GM12878 (cell line): ENCODE measurements at regions not wholly inside any gene's neighbourhood (a gene's known extent, or its start where the extent isn't known, plus 50 kb on each side); places are given as distances from the start of the nearest gene placed in this dataset.
A peak's percentile ranks its signal among the peaks of the same experiment; 100 is the strongest.

Source experiments
- BCL3 ChIP-seq: IDR thresholded peaks from 2 replicates; pipeline ENCODE4 v1.6.1; 2011; ENCODE audit warnings: borderline replicate concordance, low read depth, mild to moderate bottlenecking, moderate library complexity, low read length; ENCODE audit not compliant: insufficient read depth, poor library complexity, severe bottlenecking
- CHD2 ChIP-seq: IDR thresholded peaks from 2 replicates; pipeline ENCODE4 v1.6.1; 2011; ENCODE audit warnings: low read depth, low read length, improper control_type of control experiment, borderline replicate concordance
- CREM ChIP-seq: IDR thresholded peaks from 2 replicates; pipeline ENCODE4 v1.6.1; 2014; ENCODE audit warnings: antibody characterized with exemption, low read depth
- CUX1 ChIP-seq: IDR thresholded peaks from 2 replicates; pipeline ENCODE4 v1.6.1; 2012; ENCODE audit warnings: improper control_type of control experiment, low read depth, low read length; ENCODE audit not compliant: insufficient replicate concordance
- E2F8 ChIP-seq: fragments of 450-650 bp; IDR thresholded peaks from 2 replicates; pipeline ENCODE4 v1.6.1; 2018; ENCODE audit warnings: mild to moderate bottlenecking, low read depth, moderate library complexity; ENCODE audit not compliant: partially characterized antibody
- EED ChIP-seq: sonication (generic); IDR thresholded peaks from 2 replicates; pipeline ENCODE4 v1.6.1; 2016; ENCODE audit warnings: antibody characterized with exemption, low read depth
- EP300 ChIP-seq, 2 experiments: fragments of 150-350 bp in 1 of 2; IDR thresholded peaks; 2 replicates each; pipeline ENCODE4 v1.6.1; 2011 to 2012; ENCODE audit warnings: low read depth in 2 of 2, low read length in 2 of 2, borderline replicate concordance in 1 of 2, improper control_type of control experiment in 1 of 2, inconsistent platforms in 1 of 2; ENCODE audit not compliant: control insufficient read depth in 1 of 2
- EZH2 ChIP-seq: IDR thresholded peaks from 2 replicates; pipeline ENCODE4 v1.6.1; 2012; ENCODE audit warnings: low read depth, mild to moderate bottlenecking, control low read depth, inconsistent platforms, low read length, borderline replicate concordance; ENCODE audit not compliant: control insufficient read depth
- HDAC6 ChIP-seq: fragments of 200-600 bp; sonication (generic); IDR thresholded peaks from one replicate; pipeline ENCODE4 v1.8.0; 2017; ENCODE audit warnings: antibody characterized with exemption; ENCODE audit not compliant: unreplicated experiment
- IKZF2 ChIP-seq, 2 experiments: fragments of 450-650 bp; IDR thresholded peaks; 2 replicates each; pipeline ENCODE4 v1.6.1; 2017; ENCODE audit warnings: mild to moderate bottlenecking in 2 of 2, moderate library complexity in 2 of 2
- JUNB ChIP-seq: IDR thresholded peaks from 2 replicates; pipeline ENCODE4 v1.6.1; 2016; ENCODE audit warnings: antibody characterized with exemption, mild to moderate bottlenecking
- KDM1A ChIP-seq: fragments of 200-600 bp; sonication (generic); IDR thresholded peaks from 2 replicates; pipeline ENCODE4 v1.6.1; 2016; ENCODE audit warnings: borderline replicate concordance
- LARP7 ChIP-seq: fragments of 450-650 bp; IDR thresholded peaks from 2 replicates; pipeline ENCODE4 v1.6.1; 2017; ENCODE audit warnings: mild to moderate bottlenecking
- MEF2B ChIP-seq: fragments of 450-650 bp; IDR thresholded peaks from 2 replicates; pipeline ENCODE4 v1.6.1; 2018; ENCODE audit warnings: mild to moderate bottlenecking, moderate library complexity; ENCODE audit not compliant: partially characterized antibody, poor library complexity, severe bottlenecking
- MTA2 ChIP-seq: fragments of 450-650 bp; IDR thresholded peaks from 2 replicates; pipeline ENCODE4 v1.6.1; 2016; ENCODE audit warnings: low read depth, mild to moderate bottlenecking, moderate library complexity
- NFIC ChIP-seq: IDR thresholded peaks from 2 replicates; pipeline ENCODE4 v1.6.1; 2012; ENCODE audit warnings: low read depth, mild to moderate bottlenecking, inconsistent platforms, low read length, moderate library complexity
- NFYB ChIP-seq: IDR thresholded peaks from 2 replicates; pipeline ENCODE4 v1.6.1; 2011; ENCODE audit warnings: low read depth, mild to moderate bottlenecking, low read length, improper control_type of control experiment, moderate library complexity; ENCODE audit not compliant: insufficient read depth
- NR2C2 ChIP-seq: IDR thresholded peaks from 2 replicates; pipeline ENCODE4 v1.6.1; 2011; ENCODE audit warnings: borderline replicate concordance, low read depth; ENCODE audit not compliant: control insufficient read depth, insufficient read length
- POU2F2 ChIP-seq: IDR thresholded peaks from 3 replicates; pipeline ENCODE4 v1.6.1; 2011; ENCODE audit warnings: low read depth, mild to moderate bottlenecking, low read length, borderline replicate concordance
- SP1 ChIP-seq: IDR thresholded peaks from one replicate; pipeline ENCODE4 v1.6.1; 2011; ENCODE audit warnings: low read depth, low read length
- SREBF1 ChIP-seq: IDR thresholded peaks from 2 replicates; pipeline ENCODE4 v1.6.1; 2012; ENCODE audit warnings: mild to moderate bottlenecking, low read length
- ZNF207 ChIP-seq: fragments of 450-650 bp; IDR thresholded peaks from 2 replicates; pipeline ENCODE4 v1.6.1; 2014; ENCODE audit warnings: antibody characterized with exemption, mild to moderate bottlenecking, borderline replicate concordance
- ZNF622 ChIP-seq: fragments of 450-650 bp; IDR thresholded peaks from 2 replicates; pipeline ENCODE4 v1.6.1; 2017; ENCODE audit warnings: mild to moderate bottlenecking, inconsistent platforms

GRCh38 chr7:136030867-136031318 is 53.7 kb upstream of the MTPN start (continued):
- peak in 1 of 2 experiments; percentile 63; a peak in 1 of 4 replicates for TF ChIP-seq EP300 (IDR thresholded peaks at IDR 0.05; ENCODE audit: borderline replicate concordance in 1 of 2, control insufficient read depth in 1 of 2, low read depth in 2 of 2, low read length in 2 of 2)
- peak; percentile 17 for TF ChIP-seq MEF2B
- peak; percentile 69 for TF ChIP-seq MTA2
- TF ChIP-seq SREBF1: no peak
- TF ChIP-seq CREM: peak; percentile 66; the same call in 1 of the 2 replicates
- peak; percentile 92; the same call in 1 of the 2 replicates for TF ChIP-seq NFIC
- TF ChIP-seq CUX1: no peak
- no peak for TF ChIP-seq HDAC6
- no peak for TF ChIP-seq NFYB
- TF ChIP-seq NR2C2: no peak
- no peak for TF ChIP-seq LARP7
- TF ChIP-seq EZH2: no peak
- TF ChIP-seq JUNB: peak; percentile 96
- TF ChIP-seq ZNF622: no peak
- TF ChIP-seq KDM1A: no peak
- no peak for TF ChIP-seq BCL3
- TF ChIP-seq E2F8: no peak
- no peak for TF ChIP-seq POU2F2
- no peak for TF ChIP-seq ZNF207
- TF ChIP-seq SP1: no peak
- TF ChIP-seq EED: peak; percentile 58; the same call in 1 of the 2 replicates
- peak; percentile 63 to 82 for TF ChIP-seq IKZF2 (IDR thresholded peaks at IDR 0.05)
- TF ChIP-seq CHD2: no peak
